AG09319 (cell line): ENCODE measurements at regions not wholly inside any gene's neighbourhood (a gene's known extent, or its start where the extent isn't known, plus 50 kb on each side); places are given as distances from the start of the nearest gene placed in this dataset.
"Not testable (repeated sequence)": the region's sequence is repeated elsewhere in the genome, so short reads cannot be mapped to it uniquely, and the experiment has no call there.

Source experiments
- DNase-seq: peaks from one replicate; pipeline ENCODE4 v3.0.0-alpha.2; 2010; ENCODE audit warnings: low read depth; ENCODE audit errors: extremely low read depth
- TF ChIP-seq, protein P1 (sequence below): IDR thresholded peaks from 2 replicates; pipeline ENCODE4 v1.5.1; 2011; ENCODE audit warnings: low read depth, mild to moderate bottlenecking, inconsistent platforms, low read length, moderate library complexity

GRCh38 chr10:8275911-8276310, 221.4 kb downstream of the GATA3 start:
- TF ChIP-seq, protein P1, sequence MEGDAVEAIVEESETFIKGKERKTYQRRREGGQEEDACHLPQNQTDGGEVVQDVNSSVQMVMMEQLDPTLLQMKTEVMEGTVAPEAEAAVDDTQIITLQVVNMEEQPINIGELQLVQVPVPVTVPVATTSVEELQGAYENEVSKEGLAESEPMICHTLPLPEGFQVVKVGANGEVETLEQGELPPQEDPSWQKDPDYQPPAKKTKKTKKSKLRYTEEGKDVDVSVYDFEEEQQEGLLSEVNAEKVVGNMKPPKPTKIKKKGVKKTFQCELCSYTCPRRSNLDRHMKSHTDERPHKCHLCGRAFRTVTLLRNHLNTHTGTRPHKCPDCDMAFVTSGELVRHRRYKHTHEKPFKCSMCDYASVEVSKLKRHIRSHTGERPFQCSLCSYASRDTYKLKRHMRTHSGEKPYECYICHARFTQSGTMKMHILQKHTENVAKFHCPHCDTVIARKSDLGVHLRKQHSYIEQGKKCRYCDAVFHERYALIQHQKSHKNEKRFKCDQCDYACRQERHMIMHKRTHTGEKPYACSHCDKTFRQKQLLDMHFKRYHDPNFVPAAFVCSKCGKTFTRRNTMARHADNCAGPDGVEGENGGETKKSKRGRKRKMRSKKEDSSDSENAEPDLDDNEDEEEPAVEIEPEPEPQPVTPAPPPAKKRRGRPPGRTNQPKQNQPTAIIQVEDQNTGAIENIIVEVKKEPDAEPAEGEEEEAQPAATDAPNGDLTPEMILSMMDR: no peak
- no peak for DNase-seq

DNA sequence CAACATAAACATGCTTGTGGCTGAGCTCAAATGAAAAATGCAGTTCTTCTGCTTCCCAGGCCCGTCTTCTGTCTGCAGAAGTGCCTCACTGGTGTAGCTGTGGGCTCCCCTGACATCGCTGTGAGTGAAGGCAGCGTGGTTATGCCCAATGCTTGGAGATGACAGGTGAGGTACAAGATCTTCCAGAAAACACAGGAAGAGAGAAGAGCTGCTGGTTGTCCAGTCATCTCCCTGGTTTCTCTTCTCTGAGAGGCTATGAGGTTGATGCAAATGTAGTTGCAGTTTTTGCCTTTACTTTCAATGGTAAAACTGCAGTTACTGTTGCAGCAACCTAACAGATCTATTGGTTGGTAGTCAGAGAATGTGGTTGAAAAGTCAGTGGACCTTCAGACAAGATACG, 223.6 kb downstream of the GATA3 start:
- TF ChIP-seq, protein P1: no peak
- no peak for DNase-seq

DNA sequence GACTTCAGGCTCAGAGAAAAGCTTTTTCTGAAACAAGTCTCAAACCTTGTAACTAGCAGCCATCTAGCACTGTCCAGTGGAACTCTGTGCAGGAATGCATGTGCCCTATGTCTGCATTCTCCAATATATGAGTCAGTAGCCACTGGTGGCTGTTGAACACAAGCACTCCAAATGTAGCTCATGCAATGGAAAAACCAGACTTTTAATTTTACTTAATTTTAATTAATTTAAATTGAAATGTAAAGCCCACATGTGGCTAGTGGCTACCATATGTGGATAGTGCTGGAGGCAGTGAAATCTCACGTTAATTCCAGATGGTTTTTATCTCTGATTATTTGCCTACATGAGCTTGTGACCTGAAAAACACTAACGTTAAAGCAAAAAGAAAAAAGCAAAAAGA, 225.1 kb downstream of the GATA3 start:
- TF ChIP-seq, protein P1: no peak
- DNase-seq: no peak

DNA sequence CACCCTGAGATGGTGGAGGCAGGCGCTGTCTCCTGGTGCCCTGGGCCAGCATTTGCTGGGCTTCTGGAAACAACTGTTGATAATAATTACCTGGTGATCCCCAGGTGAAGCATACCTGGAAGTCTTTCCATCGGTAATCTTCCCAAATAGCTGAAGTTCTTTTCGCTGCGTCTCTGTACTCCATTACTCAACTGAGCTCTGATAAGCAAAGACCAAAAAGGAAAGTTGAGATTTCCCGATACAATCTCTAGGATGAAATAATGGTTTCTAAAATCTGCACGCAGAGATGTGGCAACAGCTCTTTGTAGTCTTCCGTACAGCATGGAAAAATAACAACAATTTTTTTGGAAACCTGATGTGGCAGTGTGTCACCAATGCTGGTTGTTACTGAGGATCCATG, 226.5 kb downstream of the GATA3 start:
- DNase-seq: no peak
- TF ChIP-seq, protein P1: no peak

- TF ChIP-seq, protein P1: no peak
- no peak for DNase-seq
These were observed 227.9 kb downstream of the GATA3 start for GRCh38 chr10:8282340-8282739.

DNA sequence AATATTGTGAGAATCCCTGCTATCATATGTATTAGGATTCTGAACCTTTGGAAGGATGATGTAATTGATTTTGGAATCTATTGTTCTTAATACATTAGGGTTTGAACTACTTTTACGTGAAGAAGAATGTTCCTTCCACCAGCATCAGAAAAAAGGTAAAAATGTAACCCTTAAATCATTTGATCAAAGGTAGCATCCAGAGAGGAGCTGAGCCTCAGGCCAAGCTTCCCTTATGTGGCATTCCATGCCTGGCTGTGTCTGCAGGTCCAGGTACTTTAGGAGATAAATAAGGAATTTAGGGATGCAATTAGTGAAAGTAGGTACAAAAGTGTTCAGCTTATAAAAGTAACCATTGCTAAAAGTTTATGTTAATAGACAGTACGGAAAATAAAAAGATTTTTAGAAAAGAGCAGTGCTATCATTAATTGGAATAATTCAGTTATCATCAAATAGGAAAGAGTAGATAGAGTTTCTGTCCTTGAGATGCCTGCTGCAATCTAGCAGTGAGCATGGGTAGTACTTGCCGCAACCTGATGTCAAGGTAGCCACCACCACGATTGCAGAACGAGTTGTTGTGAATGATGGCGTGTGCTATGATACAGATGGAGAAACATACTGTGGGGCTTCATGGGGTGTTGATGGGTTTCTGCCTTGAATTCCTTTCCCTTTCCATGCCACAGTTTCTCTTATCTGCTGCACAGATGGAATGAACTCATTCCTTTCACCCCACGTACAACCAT, 228.8 kb downstream of the GATA3 start:
- DNase-seq: no peak
- TF ChIP-seq, protein P1: no peak

DNA sequence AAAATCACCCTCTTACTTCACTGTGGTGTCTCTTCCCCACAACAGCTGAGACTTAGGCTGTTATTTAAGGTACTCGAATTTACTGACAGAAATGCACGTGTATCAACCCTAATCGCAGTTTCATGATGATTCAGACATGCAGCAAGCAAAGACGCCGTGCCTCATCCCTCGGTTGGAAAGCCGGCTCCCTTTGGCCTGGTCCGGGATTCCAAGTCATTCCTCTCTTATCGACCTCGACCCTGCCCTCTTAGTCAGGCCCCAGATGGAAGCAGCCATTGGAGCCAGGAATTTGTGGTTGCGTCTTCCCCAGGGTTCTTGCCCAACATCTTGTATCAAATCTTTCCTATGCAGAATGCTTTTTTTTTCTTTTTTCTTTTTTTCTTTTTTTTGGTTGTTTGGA, 229.5 kb downstream of the GATA3 start:
- TF ChIP-seq, protein P1: no peak
- DNase-seq: no peak

DNA sequence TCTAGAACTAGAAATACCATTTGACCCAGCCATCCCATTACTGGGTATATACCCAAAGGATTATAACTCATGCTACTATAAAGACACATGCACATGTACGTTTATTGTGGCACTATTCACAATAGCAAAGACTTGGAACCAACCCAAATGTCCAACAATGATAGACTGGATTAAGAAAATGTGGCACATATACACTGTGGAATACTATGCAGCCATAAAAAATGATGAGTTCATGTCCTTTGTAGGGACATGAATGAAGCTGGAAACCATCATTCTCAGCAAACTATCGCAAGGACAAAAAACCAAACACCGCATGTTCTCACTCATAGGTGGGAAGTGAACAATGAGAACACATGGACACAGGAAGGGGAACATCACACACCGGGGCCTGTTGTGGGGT, 231.5 kb downstream of the GATA3 start:
- not testable (repeated sequence) for DNase-seq
